Putamen (tissue), 1 donor: ENCODE measurements at regions not wholly inside any gene's neighbourhood (a gene's known extent, or its start where the extent isn't known, plus 50 kb on each side); places are given as distances from the start of the nearest gene placed in this dataset.

Source experiments
- DNase-seq: peaks from one replicate; pipeline ENCODE4 v3.0.0-alpha.2; 2016; ENCODE audit warnings: low spot score

DNA sequence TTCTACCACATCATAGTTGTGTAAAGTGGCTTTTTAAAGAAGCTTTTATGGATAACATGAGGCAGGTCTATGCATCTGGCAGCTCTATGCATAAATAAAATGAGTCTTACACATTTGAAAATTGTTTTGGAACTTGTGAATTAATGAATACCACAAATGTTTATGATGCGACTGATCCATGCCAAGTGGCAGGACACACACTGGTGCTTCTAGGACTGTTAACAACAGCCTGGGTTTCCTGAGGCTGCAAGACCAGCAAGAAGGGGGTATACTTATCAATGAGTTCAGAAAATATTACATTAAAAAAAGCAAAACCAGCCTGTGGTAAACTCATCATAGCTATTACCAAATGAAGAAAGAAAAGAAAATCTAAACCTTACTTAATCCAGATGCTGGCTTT lies 212.9 kb upstream of the PDE10A start:
- no peak for DNase-seq

DNA sequence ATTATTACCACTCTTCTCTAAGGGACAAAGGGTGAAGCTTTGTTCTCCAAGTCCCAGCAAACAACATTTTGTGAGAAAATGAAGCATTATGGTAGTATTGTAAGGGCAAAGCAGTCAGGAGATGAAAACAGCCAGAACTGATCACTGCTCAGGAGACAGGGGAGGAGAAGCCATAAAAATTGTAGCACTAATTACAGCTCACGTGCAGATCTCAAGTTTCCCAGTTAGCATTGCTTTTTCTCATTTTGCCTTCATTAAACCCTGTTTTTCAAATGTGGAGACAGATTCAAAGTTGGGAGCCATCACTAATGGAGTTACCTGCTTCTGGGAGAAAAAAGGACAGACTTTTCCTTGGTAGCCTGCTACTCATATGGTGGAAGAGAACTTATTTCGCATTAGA lies 210.9 kb upstream of the PDE10A start:
- DNase-seq, result no peak

DNA sequence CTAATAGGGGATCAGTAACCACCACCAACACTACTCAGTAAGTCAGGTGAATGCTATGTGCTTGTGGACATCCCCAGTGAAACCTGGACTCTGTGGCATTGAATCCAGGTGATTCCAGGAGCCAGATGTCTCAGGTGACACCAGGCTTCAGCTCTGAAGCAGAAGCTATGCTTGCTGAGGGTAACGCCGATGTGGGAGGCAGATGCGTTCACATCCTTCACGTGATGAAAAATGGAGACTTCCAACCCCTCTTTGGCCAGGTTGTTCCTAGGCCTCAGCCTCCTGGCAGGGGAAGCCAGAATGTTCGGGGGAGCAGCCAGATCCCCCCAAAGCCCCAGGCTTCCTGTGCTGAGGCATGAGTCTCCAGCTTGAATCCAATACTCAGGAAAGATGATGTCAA lies 209.8 kb upstream of the PDE10A start:
- no peak for DNase-seq

GRCh38 chr6:165872311-165872710 lies 209.3 kb upstream of the PDE10A start:
- no peak for DNase-seq

GRCh38 chr6:165871571-165871970 lies 208.5 kb upstream of the PDE10A start:
- DNase-seq, result no peak

DNA sequence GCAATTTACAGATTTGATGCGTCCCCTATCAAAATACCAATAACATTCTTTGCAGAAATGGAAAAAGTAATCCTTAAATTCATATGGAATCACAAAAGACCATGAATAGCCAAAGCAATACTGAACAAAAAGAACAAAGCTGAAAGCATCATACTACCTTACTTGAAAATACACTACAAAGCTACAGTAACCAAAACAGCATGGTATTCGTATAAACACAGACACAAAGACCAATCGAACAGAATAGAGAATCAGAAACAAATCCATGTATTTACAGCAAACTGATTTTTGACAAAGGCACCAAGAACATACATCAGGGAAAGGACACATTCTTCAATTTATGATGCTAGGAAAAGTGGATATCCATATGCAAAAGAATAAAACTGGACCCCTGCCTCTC lies 206.5 kb upstream of the PDE10A start:
- no peak for DNase-seq

DNA sequence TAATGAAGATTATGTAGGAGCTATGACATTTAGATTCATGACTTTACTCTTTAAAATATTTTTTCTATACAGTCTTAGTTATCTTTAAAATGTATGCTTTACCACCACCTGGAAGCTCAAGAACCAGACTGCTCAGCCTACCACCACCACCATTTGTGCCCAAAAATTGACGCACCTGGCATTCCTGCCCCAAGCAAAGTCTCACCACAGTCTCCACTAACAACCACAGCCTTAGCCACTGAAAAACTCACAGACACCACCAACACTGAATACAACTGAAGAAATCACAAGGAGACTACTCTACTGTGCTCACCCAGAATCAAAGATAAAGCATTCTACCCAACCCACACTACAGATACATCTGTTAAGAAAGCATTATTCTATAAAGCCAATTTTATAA lies 201.9 kb upstream of the PDE10A start:
- no peak for DNase-seq

- no peak for DNase-seq
These were observed 201.2 kb upstream of the PDE10A start for GRCh38 chr6:165864218-165864617.

GRCh38 chr6:165863801-165864200 lies 200.8 kb upstream of the PDE10A start:
- no peak for DNase-seq

DNA sequence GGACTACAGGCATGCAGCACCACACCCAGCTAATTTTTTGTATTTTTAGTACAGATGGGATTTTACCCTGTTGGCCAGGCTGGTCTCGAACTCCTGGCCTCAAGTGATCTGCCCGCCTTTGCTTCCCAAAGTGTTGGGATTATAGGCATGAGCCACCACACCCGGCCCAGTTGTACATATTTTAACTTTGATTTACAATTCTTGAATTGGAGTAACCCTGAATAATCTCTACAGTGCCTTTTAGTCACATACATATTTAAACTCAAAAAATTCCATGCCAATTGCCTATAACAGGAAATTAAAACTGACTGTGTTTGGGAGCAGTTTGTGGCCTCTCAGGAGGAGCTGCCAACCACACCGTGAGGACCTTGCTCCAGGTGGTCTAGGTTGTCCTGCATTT lies 199.8 kb upstream of the PDE10A start:
- no peak for DNase-seq

DNA sequence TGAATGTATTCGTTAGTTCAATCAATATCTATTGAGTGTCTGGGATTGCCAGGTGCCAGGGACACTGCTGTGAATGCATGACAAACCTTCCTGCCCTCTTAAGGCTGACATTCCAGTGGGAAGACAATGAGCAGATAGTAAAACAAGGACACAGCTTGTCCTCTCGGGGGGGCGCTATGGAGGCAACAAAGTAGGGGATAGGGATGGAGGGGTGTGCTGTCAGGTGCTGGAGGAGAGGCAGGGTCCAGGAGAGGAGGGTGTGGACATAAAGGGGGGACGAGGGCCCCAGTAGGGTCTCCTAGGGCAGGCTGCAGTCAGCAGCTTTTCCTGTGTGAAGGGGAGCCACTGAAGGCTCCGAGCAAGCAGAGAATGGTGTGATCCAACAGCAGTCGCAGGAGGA lies 198.2 kb upstream of the PDE10A start:
- DNase-seq, result no peak

- no peak for DNase-seq
These were observed 195.5 kb upstream of the PDE10A start for GRCh38 chr6:165858586-165858985.

- no peak for DNase-seq
These were observed 192.8 kb upstream of the PDE10A start for GRCh38 chr6:165855856-165856255.

DNA sequence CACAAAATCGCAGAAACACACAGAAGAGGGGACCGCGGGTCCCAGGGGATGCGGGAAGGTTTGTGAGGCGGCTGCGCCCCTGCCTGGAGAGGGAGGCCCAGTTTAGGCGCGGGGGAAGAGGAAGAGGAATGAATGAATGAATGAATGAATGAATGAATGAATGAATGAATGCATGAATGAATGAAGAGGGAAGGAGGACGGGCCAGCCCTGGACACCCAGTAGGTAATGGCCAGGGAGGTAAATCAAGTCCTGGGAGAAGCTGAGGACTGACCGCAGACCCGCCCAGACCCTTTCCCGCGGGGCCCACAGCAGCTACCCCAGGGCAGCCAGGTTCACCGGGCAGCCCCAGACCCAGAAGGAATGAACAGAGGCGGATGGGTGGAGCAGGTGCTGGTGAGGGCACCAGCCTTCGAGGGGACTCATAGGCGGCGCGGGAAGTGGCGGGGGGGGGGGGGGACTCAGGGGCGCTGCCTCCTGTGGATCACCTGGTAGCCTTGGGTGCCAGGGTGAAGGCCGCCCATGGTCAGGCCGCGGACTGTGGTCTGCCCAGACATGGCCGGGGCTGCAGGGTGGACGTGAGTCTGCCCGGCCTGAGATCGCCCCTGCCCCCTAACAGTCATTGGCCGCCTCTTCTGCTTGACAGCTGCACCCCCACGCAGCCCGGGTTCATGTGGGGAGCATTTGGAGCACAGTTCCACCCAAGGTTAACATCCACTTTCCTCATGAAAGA lies 192.0 kb upstream of the PDE10A start:
- no peak for DNase-seq

DNA sequence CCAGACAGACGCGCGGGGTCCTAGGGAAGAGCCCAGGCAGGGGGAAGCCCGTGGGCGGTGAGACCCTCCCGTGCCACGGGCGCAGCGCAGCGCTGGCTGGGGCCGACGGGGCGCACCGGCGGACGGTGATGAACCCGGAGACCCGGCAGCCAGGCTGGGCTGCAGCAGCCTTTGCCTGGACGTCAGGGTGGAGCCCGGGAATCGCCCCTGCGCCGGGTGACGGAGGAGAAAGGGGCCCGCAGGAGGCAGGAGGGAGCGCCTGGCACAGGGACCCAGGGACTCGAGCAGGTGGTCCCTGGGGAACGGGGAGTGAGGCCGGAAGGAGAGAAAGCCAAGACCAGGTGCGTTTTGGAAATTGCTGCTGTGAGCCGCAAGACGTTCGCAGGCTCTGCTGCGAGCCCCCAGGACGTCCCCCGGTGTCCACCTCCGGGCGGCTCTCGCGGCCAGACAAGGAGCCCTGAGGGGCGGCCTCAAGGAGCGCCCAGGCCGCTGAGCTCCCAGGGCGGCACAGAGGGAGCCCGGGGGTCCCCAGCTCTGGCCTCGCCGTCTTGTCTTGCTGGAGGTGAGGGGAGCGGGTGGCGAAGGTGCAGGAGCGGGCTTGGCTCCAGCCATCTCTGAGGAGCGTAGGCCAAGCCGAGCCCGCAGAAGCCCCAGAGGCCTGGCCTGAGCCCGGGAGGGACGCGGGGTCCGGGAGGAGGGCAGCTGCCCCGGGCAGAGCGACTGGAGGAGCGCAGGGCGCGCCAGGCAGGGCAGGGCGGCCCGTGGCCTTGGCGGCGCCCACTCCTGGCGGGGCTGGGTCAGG lies 191.2 kb upstream of the PDE10A start:
- no peak for DNase-seq

- DNase-seq, result no peak
These were observed 189.6 kb upstream of the PDE10A start for GRCh38 chr6:165852676-165853075.

DNA sequence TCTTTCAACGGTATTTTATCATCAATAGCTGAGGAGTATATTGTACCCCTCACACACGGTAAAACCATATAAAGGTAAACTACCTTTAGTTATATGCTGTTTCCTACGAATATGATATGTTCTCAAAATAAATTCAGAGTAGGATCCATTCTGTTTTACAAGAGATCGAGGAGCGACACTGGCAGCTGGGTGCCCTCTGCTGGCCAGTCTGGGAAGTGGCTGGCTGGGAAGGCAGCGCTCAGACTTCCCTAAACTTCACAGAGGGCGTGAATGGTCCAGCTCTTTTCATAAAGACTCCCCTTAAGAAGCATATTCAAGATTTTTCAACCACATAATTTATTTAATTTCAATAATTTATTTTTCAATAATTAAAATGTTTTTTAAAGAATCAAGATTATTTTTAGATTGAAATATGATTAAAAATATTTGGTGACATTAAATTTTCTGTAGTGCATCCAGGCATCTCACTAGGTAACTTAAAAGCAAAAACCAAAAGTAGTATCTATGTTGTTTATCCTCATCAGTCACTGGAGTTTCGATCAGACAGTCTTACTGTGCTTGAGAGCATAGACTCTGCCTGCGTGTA lies 187.5 kb upstream of the PDE10A start:
- DNase-seq, result no peak

DNA sequence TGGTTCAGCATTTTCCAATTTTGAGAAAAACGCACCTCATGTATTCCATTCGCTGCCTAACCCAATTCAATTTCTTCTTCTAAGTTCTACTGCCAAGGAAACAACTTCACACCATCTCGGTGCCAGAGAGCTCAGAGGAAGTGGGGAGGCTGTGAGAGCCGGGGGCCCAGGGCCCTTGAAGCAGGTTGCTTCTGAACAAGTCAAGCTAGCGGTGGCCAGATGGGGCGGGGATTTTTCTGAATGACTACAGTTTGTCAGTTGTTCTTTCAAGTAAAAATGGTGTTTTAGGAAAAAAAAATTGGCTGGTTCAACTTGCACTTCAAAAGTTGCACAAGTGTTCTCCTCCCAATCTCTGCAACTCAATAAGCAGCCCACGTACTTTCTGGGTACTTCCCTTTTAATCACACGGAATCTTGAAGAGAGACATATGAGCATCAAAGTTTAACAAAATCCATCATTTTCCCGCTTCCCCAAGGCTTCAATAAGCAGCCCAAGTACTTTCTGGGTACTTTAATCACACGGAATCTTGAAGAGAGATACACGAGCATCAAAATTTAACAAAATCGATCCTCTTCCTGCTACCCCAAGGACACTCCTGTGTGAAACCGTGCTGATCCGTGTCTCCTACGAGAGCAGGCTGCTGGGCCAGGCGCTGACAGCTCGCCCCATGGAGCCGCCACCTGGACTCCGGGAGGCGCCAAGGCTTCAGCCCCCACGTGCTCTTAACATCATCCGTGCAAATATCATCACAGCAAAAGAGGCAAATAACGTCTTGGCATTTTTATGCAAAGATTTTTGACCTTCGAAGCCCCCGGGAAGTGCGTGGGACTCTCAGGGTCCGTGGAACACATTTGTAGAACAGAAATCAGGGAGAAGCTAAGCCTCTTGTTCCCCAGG lies 186.7 kb upstream of the PDE10A start:
- DNase-seq, result peak; percentile 80

DNA sequence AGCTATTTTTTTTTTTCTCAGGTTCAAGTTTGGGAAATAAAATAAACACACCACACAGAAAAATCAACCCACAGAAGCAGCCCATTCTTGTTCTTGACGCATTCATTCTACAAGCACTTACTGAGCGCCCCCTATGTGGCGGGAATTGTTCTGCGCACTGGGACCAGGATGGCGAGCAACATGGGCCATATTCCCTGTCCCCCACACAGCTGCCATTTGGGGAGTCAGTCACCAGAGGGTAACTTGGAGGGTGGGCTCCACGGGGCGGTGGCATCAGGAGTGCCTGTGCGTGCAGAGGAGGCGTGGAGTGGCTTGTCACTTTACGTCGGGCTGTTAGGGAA lies 185.0 kb upstream of the PDE10A start:
- no peak for DNase-seq

- DNase-seq, result no peak
These were observed 184.5 kb upstream of the PDE10A start for GRCh38 chr6:165847407-165848085.

- no peak for DNase-seq
These were observed 183.3 kb upstream of the PDE10A start for GRCh38 chr6:165846123-165846966.
